GM19397 (cell line): ENCODE measurements at regions not wholly inside any gene's neighbourhood (a gene's known extent, or its start where the extent isn't known, plus 50 kb on each side); places are given as distances from the start of the nearest gene placed in this dataset.

Experiments used
- ATAC-seq: cut with Tn5 transposase; IDR thresholded peaks from one replicate; pipeline ENCODE4 v1.9.1; 2021; ENCODE audit warnings: mild to moderate bottlenecking, moderate library complexity; ENCODE audit not compliant: unreplicated experiment

DNA sequence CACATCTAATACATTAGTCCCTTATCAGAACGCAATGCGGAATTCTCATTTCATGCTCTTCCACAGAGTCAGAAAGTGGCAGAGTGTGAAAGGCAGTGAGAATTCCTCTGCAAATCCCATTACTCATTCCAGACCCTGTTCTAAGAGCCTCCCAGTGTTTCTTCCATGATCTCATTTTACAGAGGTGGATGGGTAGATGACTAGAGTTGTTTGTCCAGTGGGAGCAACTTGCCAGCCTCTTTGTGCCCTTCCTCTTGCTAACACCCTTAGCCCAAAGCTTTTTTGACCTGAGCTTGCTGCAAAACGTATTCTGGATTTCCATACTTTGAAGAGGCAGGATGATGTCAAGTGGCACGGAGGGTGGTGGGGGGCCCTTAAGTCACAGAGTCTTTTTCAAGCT is 467.7 kb upstream of the RGPD4 start:
- ATAC-seq: no peak

- no peak for ATAC-seq
These were observed 464.8 kb upstream of the RGPD4 start for GRCh38 chr2:107361751-107362381.

DNA sequence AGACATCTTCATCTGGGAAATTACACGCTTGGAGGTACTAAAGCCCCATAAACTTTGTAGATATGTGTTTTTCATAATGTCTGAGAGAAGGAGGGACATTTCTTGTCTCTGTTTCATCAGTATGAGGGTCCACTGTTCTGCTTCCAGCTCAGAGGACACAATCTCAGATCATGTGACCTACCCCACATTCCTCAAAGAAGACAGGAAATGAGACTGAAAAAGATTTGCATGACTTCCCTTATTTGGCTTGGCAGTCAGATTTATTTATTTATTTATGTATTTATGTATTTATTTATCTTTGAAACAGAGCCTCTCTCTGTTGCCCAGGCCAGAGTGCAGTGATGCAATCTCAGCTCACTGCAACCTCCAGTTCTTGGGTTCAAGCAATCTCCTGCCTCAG is 463.7 kb upstream of the RGPD4 start:
- ATAC-seq: no peak

DNA sequence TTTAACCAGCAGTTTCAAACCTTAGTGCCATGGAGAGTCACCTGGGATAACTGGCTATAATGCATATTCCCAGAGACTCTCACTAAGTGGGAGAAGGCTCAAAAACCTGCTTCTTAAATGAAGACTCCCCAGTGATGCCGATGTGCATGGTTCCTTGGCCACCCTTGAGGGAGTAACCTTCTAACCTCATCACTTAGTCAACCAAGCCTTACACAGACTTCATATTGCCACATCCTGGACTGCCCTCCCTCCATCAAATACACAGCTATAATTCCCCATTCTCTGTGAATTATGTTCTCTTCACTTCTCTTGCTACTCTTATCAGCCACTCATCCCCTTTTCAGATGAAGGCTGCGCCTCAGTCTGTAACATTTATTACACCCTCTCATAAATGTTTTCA is 462.9 kb upstream of the RGPD4 start:
- no peak for ATAC-seq

GRCh38 chr2:107364361-107364950 is 462.2 kb upstream of the RGPD4 start:
- no peak for ATAC-seq

GRCh38 chr2:107374249-107374648 is 452.4 kb upstream of the RGPD4 start:
- ATAC-seq: no peak

- no peak for ATAC-seq
These were observed 449.8 kb upstream of the RGPD4 start for GRCh38 chr2:107376909-107377308.

DNA sequence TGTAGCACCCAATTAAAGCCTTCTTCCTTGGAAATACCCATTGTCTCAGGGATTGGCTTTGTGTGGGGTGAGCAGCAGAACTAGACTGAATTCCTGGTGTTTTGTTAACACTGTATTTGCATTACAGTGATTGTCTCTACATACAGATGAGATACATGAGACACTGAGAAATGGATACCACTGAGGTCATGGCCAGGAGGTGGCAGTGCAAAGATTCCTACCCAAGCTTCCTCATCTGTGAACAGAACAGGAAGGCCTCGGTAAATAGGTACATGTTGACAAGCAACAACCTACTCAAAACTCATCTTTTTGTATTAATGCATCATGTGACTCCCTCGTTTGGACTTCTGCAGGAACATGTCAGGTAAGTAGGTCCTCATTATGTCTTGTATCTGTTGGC is 445.8 kb upstream of the RGPD4 start:
- no peak for ATAC-seq

DNA sequence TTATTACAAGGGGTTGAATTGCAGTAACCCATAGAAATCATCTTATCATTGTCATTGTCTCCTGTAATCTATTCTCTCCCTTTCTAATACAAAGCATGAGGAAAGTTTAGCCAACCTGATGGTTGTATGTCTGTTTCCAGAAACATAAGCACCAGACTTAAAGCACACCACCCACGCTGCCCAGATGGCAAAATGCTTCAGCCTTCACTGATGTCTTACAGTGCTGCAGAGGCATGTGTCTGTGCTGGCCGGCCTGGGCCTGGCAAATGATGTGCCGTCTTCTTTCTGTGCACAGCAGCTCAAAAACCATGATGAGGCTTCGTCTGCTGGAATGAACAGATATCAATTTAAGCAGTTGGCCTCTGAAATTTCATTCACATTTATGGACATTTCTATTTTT is 443.0 kb upstream of the RGPD4 start:
- ATAC-seq: no peak

GRCh38 chr2:107384422-107384821 is 442.3 kb upstream of the RGPD4 start:
- ATAC-seq: no peak

GRCh38 chr2:107385921-107386320 is 440.8 kb upstream of the RGPD4 start:
- no peak for ATAC-seq

DNA sequence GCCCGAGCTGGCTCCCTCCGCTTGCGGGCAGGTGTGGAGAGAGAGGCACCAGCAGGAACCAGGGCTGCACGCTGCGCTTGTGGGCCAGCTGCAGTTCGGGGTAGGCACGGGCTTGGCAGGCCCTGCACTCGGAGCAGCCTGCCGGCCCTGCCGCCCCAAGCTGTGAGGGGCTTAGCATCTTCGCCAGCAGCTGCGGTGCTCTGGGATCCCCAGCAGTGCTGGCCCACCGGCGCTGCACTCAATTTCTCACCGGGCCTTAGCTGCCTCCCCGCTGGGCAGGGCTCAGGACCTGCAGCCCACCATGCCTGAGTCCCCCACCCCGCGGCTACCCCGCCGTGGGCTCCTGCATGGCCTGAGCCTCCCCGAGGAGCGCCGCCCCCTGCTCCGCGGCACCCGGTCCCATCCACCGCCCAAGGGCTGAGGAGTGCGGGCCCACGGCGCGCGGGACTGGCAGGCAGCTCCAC is 434.4 kb upstream of the RGPD4 start:
- ATAC-seq: no peak

DNA sequence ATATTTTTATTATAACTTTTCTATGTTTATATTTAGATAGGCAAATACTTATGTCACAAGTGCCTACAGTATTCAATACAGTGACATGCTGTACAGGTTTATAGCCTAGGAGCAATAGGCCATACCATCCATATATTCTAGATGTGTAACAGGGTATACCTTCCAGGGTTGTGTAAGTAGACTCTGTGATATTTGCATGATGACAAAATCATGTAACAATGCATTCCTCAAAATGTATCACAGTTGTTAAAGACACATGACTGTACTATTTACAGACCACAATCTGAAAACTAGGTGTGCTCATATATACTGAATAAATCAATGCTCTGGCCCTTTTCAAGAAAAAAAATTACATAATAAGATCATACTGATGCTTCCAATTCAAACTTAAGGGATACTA is 433.2 kb upstream of the RGPD4 start:
- ATAC-seq: no peak

DNA sequence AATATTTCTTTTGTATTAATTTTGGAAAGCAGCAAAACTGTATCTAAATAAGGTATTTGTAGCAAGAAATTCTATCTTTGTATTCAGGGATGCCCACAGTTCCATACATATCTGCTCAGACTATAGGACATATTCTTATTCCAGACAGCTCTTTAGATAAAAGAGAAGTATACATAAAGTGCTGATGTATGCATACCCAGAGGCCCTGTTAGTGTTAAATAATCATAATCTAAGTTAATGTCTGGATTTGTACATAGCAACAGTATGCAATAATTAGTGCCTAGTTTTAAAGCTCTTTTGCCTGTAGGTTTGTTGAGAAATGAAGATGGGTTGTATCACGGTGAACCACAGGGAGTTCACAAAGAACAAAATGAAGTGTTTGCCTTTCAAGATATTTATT is 428.0 kb upstream of the RGPD4 start:
- ATAC-seq: no peak

DNA sequence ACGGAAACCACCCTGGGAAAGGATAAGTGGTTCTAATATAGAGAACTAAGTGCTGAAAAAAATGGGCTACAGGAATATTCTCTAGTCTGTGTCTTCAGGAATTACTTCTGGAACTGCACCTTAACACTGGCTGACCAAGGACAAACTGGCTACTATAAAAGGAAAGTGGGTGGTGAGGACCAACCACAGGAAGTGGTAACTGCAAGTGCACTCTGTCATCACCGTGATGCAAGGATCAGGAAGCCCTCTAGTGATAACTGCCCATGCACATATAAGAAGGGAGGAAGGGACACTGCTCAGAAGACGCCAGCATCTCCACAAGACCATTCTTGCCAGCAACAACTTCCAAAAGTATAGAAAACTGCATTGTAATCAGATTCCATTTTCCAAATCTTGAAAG is 424.4 kb upstream of the RGPD4 start:
- no peak for ATAC-seq

- no peak for ATAC-seq
These were observed 421.4 kb upstream of the RGPD4 start for GRCh38 chr2:107405261-107405660.

DNA sequence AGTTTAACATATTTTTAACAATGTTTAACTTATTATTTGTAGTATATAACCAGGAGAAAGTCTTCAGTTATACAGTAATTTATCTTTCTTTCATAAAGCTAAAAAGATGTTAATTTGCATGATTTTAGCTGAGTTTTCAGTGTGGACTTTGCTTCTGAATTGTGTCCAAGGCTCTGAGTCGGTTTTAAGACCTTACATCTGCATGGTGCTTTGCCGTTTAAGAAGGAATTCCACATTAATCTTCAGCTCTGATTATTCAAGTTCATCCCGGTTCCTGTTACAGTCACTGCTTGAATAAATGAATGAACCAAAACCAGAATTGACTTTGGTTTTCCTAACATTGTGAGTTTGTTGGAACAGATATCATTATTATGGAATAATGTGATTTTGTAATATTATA is 419.7 kb upstream of the RGPD4 start:
- ATAC-seq: no peak

DNA sequence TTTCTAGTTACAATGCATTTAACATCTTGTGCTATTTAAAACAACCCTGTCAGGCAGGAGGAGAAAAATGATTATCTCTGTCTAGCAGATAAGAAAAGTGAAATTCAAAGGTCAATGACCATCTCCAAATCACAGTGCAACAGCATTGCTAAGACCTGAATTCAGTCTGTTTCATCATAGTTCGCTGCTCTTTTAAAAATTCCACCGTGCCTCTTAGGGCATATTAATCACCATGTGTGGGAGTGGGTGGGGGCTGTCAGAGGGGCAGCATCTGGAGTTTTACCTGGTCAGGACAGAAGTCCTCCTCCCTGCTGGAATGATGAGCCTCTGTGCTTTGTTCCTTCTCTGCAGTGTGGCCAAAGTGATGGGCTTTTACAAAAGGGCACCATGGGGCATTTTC is 418.7 kb upstream of the RGPD4 start:
- no peak for ATAC-seq

GRCh38 chr2:107411267-107411666 is 415.4 kb upstream of the RGPD4 start:
- ATAC-seq: no peak

DNA sequence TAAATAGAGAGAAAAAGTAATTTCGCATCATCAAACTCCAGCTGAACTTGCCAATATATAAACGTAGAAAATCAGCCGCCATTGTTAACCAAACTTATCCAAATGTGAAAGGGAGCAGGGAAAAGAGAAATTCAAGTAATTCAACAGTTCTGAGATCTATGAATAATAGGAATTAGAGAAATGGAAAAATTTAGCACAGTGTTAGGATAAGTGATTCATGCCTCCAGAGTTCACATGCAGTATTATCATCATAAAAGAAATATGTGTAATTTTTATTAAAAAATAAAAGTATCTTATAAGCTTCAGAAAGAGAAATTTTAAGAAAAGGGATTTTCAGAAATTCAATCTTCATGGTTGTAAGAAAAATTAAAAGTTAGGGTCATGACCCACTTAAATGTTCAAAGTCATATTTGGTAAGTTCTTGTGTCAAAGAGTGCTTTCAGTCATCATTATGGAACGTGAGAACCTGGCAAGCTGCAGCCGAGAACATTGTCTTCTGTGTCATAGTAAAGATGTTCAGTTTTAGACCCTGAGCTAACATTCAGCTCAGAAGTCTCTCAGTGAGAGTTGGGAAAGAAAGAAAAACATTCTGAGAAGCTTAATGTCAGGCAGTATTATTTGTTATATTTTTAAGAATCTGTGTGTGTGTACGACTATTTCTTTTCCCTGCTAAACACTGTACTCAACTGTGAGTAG is 414.3 kb upstream of the RGPD4 start:
- no peak for ATAC-seq

DNA sequence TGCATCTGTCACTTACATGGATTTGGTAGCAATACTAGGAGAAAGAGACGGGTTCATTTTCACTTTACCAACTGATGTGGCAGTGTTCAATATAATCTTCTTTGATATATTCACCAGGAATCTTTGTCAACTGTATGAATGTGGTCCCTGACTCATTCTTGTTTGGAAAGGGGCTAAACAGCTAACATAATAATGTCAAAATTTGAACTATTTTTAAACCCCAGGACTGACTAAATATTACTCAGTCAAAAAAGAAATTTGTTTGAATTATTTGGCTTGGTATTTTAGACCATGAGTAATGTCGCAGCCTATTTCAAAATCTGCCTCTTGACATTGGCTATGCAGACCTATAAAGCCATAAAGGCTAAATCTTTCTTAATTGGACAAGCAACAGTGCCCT is 413.7 kb upstream of the RGPD4 start:
- no peak for ATAC-seq

- ATAC-seq: no peak
These were observed 412.3 kb upstream of the RGPD4 start for GRCh38 chr2:107414376-107414775.
